AG04450 (cell line): ENCODE measurements at regions not wholly inside any gene's neighbourhood (a gene's known extent, or its start where the extent isn't known, plus 50 kb on each side); places are given as distances from the start of the nearest gene placed in this dataset.

ENCODE experiments used
- CTCF ChIA-PET: fragments of 300-600, 350-600 bp; formaldehyde crosslinking; extraction: SDS; loops from one replicate; lab custom pipeline; 2022; ENCODE audit warnings: antibody characterized with exemption, inconsistent platforms; lab: Charles Lee
- POLR2A ChIA-PET: fragments of 350-600 bp; formaldehyde crosslinking; extraction: SDS; loops from one replicate; lab custom pipeline; 2021; ENCODE audit warnings: antibody characterized with exemption, inconsistent platforms; lab: Yijun Ruan, JAX
- DNase-seq: peaks from one replicate; pipeline ENCODE4 v3.0.0-alpha.2; 2011; ENCODE audit warnings: low read depth, low spot score
- H3K27ac ChIP-seq: one replicate; pipeline ENCODE4 v1.5.1; 2012; ENCODE audit warnings: low read depth, low read length, control low read depth
- H3K27me3 ChIP-seq: one replicate; pipeline ENCODE4 v1.6.0; 2012; ENCODE audit warnings: low read length; ENCODE audit not compliant: control insufficient read depth, insufficient read depth
- H3K4me3 ChIP-seq: 2 replicates; pipeline ENCODE4 v1.5.1; 2011; ENCODE audit warnings: mild to moderate bottlenecking, low read depth, low read length, control low read depth
- H3K9me3 ChIP-seq: 2 replicates; pipeline ENCODE4 v1.5.1; 2012; ENCODE audit warnings: low read length; ENCODE audit not compliant: control insufficient read depth, insufficient read depth
- CTCF ChIP-seq: IDR thresholded peaks from 2 replicates; pipeline ENCODE4 v1.5.1; 2011; ENCODE audit warnings: low read depth, low read length, control low read depth, inconsistent platforms

GRCh38 chr22:48181263-48181955, 1419.0 kb downstream of the TBC1D22A start:
- no peak overlapping the region for H3K4me3 ChIP-seq
- H3K27ac ChIP-seq = no peak overlapping the region
- CTCF ChIA-PET = no interaction called here
- DNase-seq = no peak
- no peaks in the 10 kb centered on the region for H3K27me3 ChIP-seq
- peaks cover 87% of the 10 kb centered on the region for H3K9me3 ChIP-seq
- no peak for TF ChIP-seq CTCF
- POLR2A ChIA-PET = no interaction called here

GRCh38 chr22:48180631-48181030, 1418.2 kb downstream of the TBC1D22A start:
- Histone ChIP-seq H3K27ac (no peak overlapping the region), H3K4me3 (no peak overlapping the region), H3K9me3 (peaks cover 83% of the 10 kb centered on the region), H3K27me3 (no peaks in the 10 kb centered on the region)
- no peak for TF ChIP-seq CTCF
- ChIA-PET POLR2A (no interaction called here), CTCF (no interaction called here)
- DNase-seq = no peak

GRCh38 chr22:48179571-48180546, 1417.4 kb downstream of the TBC1D22A start:
- no peak overlapping the region for H3K27ac ChIP-seq
- CTCF ChIA-PET = no interaction called here
- no peaks in the 10 kb centered on the region for H3K27me3 ChIP-seq
- H3K4me3 ChIP-seq = no peak overlapping the region
- POLR2A ChIA-PET = no interaction called here
- no peak for TF ChIP-seq CTCF
- peaks cover 82% of the 10 kb centered on the region for H3K9me3 ChIP-seq
- DNase-seq = no peak

GRCh38 chr22:48178536-48178935, 1416.1 kb downstream of the TBC1D22A start:
- no peak for TF ChIP-seq CTCF
- ChIA-PET POLR2A (no interaction called here), CTCF (no interaction called here)
- H3K27me3 ChIP-seq = no peaks in the 10 kb centered on the region
- no peak overlapping the region for H3K4me3 ChIP-seq
- peaks cover 79% of the 10 kb centered on the region for H3K9me3 ChIP-seq
- DNase-seq = no peak
- no peak overlapping the region for H3K27ac ChIP-seq

- no peaks in the 10 kb centered on the region for H3K27me3 ChIP-seq
- TF ChIP-seq CTCF = no peak
- DNase-seq = no peak
- no peak overlapping the region for H3K27ac ChIP-seq
- CTCF ChIA-PET = no interaction called here
- H3K4me3 ChIP-seq = no peak overlapping the region
- POLR2A ChIA-PET = no interaction called here
- peaks cover 79% of the 10 kb centered on the region for H3K9me3 ChIP-seq
Measured at GRCh38 chr22:48177631-48178030, 1415.2 kb downstream of the TBC1D22A start.
